ENCODE measurements at regions not wholly inside any gene's neighbourhood (a gene's known extent, or its start where the extent isn't known, plus 50 kb on each side); places are given as distances from the start of the nearest gene placed in this dataset.

DNA sequence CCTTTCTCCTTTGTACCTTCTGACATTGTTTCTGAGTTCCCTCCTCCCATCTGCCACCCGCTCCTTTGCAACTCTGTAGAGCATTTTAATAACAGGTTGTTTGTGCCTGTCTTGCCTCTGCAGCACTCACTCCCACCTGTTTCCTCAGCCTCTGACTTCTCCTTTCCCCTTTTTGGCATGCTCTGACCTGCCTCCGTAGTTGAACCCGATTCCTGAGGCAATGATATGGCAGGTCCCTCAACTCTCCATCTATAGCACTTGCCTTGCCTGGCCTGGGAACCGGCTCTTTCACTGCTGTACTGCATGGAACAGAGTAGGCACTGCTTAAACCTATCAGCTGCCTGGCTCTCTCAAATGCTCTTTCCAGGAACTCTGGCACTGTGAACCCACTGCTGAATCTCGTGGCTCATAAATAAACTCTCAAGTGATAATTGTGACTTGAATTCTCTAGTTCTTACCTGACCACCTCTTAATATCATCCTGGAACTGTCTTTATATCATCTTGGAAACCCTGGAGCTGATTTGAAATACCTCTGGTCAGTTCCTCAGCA, 50.3 kb downstream of the UTRN start:
- FAIRE-seq (no peak), DNase-seq (ENCODE audit: low spot score in 2 of 2) (no peak)

DNA sequence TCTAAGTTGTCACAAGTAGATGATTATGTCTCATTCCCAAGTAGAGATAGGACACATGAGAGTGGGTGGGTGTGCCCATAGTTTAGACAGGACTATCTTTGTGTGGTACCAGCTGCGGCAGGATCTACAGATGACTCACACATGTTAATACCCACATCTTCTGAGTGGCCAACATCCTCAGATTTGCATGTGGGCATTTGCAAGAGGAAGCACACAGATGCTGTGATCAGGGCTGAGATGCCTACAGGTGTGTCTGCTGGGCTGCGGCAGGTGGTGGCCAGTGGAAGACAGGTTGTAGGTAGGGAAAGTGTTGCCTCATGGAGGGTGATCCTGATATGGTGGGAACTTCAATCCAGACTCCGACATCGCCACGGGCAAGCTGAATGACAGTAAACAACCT, 50.8 kb downstream of the UTRN start:
- DNase-seq (ENCODE audit: low spot score in 2 of 2), result no peak
- FAIRE-seq, result no peak

DNA sequence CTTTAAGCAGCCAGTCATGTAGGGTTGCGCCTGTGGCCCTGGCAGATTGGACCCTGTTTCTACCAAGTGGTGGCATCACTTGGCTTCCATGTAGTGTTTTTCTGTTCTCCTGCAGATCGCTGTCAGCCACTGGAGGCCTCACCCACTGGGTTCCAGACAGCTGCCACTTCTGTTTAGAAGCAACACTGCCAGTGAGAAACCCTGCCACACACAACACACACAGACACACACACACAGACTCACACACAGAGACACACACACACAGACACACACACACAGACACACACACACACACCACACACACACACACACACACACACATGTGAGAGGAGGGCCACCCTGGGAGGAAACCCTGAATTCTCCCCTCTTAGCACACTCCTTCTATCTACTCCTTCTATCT, 51.8 kb downstream of the UTRN start:
- DNase-seq (ENCODE audit: low spot score in 2 of 2) (no peak), FAIRE-seq (no peak)

DNA sequence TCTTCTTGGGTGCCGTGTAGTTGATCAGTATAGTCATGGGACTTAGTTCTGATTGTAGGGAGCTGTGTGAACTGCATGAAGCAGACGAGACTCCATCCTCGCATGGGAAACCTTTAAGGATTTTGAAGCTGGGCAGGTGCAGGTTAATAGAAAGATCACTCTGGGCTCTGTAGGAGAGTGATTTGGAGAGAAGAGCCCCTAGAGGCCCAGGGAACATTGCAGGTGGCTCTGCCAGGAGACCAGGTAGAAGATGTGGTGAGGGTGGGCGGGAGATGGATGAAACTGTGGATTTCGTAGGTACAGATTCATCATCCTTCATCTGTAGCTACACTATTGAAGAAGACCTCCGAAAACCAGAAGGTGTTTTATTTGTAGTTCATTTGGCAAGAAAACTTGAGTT, 53.3 kb downstream of the UTRN start:
- DNase-seq (ENCODE audit: low spot score in 2 of 2) (no peak), FAIRE-seq (no peak)

DNA sequence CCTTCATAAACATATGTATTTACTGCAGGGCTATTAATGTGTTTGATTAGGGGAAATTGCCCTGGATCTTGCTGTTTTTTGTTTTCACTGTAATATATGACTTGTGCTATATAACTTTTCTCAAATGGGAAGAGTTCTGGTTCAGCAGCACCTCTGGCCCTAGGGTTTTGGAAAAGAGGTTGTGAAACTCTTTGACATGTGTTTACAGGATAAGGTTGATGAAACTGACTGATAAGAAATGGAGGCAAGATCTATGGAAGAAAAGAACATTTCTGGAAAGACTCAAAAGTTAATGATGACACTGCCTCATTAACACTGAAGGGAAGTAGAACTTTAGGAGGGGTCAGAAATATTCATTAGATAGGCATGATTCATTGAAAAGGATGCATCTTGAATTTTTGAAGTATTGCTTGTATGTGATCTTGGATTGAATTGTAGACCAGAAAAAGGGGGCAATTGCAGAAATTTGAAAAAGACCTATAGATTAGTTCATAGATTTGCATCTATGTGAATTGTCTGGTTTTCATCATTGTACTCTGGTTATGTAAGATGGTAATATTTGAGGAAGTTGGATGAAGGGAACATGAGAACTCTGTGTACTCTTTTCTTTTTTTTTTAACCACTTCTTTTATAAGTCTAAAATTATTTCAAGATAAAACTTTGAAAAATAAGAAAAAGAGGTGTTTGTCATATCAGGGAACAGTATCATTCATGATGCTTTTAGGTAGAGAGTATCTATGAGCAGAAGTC, 54.0 kb downstream of the UTRN start:
- FAIRE-seq, result no peak

DNA sequence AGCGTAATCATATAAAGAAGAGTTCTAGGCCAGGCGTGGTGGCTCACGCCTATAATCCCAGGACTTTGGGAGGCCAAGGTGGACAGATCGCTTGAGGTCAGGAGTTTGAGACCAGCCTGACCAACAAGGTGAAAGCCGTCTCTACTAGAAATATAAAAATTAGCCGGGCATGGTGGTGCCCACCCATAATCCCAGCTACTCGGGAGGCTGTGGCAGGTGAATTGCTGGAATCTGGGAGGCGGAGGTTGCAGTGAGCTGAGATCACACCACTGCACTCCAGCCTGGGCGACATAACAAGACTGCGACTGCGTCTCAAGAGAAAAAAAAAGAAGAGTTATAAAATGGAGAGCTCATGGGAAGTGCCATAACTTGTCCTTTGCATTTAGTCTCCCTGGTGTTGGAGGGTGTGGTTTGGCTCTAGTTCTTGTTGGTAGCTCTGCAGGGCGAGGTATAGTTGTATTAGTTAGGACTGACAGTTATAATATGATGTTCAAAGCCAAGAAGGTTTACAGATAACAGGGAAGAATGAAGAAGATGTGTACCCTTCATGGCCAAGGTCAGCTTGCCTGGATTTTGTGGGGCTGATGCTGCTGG, 54.8 kb downstream of the UTRN start:
- FAIRE-seq, result no peak
- DNase-seq (ENCODE audit: low spot score in 2 of 2), result no peak

More for the DNA sequence above, 54.0 kb downstream of the UTRN start:
- no peak for DNase-seq (ENCODE audit: low spot score in 2 of 2)

DNA sequence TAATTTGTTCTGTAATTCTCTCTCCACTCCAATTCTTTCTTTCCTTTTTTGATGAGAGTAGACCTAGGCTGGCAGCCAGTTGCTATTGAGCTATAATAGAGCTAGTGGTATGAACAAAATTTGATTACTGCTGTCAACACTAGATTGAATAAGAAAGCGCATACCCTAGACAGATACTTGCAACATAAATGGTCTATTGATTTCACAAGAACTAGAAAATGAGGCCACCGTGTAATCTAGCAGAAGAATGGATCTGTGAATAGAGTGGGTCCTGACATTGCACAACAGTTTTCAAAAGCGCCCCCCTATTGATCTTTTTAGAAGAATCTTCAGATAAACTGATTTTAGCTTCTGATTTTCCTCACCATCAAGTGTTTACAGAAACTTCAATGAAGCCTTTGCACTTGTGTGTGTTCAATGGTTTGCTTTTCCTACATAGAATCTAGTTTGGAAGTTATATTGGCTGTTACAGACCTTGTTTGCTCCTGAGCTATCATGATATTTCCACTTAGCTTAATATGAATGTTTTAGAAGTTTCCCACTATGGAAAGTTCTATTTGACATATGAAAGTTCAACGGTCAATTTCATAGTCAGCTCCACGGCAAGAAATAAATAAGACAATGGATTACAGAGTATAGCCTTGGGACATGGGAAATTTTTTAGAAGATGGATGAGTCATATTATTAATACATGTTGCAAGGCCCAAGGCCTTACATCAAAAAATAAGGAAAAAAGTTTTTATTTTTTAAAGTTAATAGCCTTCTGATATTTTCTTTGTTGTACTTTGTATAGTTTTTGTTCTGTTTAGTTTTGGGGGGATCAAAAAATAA, 55.6 kb downstream of the UTRN start:
- no peak for DNase-seq (ENCODE audit: low spot score in 2 of 2)
- FAIRE-seq, result no peak

DNA sequence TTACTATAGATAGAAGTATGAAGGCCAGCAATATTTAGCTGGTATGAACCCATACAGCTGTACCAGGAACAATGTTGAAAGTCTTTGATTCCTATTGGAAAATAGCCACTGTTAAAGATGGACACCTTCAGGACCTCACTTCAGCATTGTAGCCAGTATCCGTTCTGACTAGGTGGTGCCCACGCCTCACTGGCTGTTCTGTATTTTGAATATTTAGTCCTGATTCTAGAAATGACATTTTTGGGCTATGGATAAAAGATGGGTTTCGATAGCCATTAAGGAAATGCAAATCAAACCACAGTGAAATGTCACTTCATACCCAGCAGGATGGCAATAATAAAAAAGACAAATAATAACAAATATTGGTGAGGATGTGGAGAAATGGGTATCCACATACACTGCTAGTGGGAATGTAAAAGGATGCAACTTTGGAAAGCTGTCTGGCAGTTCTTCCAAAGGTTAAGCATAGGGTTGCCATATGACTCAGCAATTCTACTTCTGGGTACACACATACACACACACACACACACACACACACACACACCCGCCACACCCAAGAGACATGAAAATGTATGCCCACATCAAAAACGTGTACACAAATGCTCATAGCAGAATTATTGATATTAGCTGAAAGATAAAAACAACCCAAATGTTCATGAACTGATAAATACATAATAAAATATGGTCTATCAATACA, 56.8 kb downstream of the UTRN start:
- DNase-seq (ENCODE audit: low spot score in 2 of 2) (no peak), FAIRE-seq (no peak)

DNA sequence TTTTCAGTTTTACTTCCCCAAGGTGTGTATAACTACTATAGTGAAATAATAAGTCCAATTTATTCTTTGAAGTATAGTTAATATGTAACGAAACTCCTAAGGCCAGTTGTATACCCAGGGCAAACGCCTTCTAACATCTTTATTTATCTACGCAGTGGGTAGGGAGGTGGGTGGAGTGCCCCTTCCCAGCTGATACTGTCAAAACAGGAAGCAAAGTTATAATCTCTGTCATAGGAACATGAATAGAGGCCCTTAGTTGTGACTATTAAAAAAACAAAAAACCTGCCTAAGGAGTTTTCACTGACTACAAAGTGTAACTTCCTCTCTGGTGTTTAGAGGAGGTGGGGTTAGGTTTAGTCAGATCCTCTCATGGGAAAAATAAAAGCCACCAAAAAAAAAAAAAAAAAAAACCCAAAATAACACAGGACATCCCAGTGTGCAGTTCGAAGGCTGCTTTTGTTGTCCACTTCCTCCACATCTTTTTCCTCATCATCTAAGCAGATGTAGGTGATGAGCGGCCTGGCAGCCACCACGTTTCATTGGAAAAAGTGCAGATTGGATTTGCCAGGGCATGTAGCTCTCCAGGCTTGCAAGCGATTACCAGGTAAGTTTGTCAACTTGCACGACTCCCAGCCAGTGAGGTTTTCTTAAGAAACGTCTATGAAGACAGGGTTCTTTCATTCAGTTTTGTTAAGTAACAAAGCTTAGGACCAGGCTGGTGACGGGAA, 58.7 kb downstream of the UTRN start:
- no peak for DNase-seq (ENCODE audit: low spot score in 2 of 2)
- FAIRE-seq, result no peak

DNA sequence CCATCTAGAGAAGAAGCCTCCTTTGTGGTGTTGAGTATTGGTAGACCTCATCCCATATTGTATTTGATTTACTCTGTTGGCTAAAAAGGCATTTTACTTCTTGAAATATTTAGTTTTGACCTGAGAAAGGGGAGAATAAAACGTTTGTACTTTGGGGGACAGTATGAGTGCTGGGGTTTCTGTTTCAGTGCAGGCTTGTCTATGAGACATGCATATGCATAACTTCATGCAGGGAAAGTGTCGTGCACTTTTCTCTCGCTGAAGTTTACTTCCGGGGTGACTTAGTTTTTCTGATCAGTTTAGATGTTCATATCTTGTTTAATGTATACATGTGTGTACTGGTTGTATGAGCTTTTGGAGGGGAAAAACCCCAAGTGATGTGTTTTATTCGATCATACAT, 59.5 kb downstream of the UTRN start:
- FAIRE-seq (no peak), DNase-seq (ENCODE audit: low spot score in 2 of 2) (no peak)

DNA sequence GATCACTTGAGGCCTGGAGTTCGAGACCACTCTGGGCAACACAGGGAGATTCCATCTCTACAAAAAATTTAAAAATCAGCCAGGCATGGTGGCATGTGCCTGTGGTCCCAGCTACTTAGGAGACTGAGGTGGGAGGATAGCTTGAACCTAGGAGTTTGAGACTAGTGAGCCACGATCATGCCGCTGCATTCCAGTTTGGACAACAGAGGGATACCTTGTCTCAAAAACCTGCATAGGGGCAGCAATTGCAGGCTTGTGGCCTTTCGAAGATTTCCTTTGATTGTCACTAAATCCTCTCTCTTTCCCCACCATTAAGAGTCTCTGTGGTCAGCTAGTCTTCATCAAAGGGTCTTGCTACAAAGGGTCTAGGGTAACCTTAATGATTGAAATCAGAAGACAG, 60.3 kb downstream of the UTRN start:
- no peak for DNase-seq (ENCODE audit: low spot score in 2 of 2)
- FAIRE-seq, result no peak

DNA sequence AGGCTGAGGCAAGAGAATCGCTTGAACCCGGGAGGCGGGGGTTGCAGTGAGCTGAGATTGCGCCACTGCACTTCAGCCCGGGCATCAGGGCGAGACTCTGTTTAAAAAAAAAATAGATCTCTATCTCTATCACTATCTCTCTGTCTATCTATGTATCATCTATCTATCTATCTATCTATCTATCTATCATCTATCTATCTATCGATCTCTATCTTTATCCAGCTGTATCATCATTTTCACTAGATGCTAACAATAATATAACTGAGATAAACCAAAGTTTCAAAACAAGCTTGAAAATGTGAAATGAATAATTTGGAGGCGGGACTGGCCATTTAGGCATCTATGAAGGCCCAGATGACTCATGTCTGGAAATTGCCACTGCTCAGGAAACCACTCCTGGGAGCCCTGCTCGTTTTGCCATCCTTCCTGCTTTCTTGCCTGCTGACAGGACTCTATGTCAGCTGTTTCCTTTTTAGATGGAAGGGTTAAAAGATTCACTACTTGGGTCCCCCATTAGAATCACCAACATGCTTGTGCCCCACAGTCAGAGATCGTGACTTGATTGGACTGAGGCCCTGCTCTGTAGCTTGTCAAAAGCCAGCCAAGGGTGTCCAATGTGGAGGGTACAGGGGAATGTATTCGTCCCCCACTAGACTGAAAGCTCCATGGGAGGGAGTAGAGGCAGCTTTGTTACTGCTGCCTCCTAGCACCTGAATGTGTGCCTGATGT, 61.7 kb downstream of the UTRN start:
- DNase-seq (ENCODE audit: low spot score in 2 of 2) (no peak), FAIRE-seq (no peak)

DNA sequence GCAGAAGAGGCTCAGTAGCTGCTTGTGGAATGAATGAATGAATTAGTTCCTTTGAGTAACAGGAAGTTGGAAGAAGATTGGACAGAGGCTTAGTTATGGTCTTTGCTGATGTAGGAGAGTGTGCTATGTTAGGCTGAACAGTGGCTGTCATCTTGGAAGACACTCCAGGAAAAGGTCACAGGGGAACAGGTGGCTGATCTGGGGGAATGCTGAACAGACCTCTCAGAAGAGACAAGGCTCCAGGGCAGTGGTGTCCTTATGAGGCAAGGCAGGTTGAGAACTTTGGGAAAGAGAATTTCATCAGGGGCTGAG, 62.3 kb downstream of the UTRN start:
- DNase-seq (ENCODE audit: low spot score in 2 of 2) (no peak), FAIRE-seq (no peak)

DNA sequence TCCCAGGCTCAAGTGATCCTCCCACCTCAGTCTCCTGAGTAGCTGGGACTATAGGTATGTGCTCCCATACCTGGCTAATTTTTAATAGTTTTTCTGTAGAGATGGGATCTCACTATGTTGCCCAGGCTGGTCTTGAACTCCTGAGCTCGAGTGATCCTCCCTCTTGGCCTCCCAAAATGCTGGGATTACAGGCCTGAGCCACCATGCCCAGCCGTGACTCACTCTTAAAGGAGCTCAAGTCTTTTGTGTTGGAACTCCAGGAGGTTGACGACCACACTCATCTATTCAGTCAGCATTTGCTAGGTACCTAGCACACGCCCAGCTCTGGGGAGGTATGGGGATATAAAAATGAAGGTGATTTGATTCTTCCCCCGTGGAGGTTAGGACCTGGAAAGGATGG, 62.8 kb downstream of the UTRN start:
- FAIRE-seq (no peak), DNase-seq (ENCODE audit: low spot score in 2 of 2) (no peak)

DNA sequence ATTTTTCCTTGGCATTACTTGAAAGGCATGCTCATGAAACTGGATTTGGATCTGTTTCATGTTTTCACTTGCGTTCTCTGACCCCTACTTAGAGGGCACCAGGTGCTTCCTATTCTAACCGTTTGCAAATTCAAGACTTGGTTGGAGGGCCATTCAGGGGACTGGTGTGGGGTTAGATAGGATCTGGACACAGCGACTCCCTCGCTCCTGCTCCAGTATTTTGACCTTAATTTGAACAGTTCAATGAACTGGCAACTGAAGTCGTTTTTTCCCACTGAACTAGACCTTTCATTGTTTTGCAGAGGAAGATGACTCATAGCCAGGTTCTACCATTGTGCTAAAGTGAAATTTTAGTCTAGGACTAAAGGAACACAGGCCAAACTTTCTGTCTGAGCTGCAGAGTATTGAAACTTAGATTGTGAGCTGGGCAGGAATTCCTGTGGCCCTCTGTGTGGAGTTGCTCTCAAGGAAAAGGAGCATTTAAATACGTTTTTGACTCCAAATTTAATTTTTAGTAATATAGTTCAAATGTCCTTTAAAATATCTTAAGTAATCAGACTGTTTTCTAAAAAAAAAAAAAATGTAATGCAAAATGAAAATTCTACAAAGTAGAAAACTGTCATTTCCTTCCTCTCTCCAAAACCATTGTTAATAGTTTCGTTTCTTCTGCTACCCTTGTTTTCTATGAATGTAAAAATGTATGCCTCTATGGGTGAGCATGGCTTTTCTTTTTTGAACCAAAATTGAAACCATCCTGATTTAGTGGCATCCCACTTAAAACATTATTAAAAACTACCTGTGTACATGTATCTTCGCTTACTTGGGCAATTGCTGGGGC, 64.8 kb downstream of the UTRN start:
- DNase-seq (ENCODE audit: low spot score in 2 of 2) (no peak), FAIRE-seq (no peak)

DNA sequence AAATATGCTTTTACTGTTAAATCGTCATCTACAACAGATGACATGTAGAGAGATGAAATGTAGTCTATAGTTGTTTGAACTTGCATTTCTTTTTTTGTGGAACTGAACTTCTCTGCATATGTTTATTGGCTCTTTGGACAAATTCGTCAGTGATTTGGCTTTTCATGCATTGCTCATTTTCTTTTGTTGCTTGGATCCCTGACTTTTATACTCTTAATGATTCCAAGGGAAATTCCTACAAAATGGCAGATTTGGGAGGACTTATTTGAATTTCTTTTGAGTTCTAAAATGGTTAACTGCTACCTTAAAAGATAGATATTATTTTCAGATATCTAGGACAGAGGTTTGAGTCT, 65.4 kb downstream of the UTRN start:
- FAIRE-seq (no peak), DNase-seq (ENCODE audit: low spot score in 2 of 2) (no peak)

DNA sequence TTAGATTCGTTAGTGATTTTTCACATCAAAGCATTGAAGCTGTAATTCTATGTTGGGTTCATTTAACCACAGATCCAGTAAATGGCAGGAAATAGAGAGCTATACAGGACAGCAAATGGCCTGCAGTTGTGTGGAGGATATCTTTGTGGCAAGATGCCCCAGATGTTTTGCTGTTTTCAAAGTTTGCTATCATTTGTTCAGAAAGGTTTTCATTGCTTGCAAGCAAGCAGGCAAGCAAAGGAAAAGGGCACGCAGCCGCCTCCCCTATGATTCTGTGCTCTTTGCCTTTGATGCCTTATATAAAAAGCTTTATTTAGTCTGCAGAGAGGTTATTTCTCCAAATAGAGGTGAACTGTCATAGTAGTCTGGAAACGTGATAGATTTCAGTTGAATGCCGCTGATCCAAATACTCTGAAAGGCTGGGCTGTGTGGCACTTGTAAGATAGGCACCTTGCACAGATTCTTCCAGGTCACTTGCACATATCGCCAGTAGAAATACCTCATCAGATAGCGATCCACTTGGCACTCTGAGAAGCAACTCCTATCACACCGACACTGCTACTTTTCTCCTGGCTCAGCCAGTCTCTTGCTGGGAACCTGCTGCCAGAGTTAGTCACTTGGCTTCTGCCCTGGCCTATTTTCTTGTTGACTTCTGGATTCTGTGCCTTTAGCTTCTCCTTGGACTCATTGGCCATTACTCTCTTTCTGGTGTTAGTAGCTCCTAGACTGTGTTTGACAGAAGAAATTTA, 66.4 kb downstream of the UTRN start:
- no peak for FAIRE-seq
- DNase-seq (ENCODE audit: low spot score in 2 of 2), result no peak

DNA sequence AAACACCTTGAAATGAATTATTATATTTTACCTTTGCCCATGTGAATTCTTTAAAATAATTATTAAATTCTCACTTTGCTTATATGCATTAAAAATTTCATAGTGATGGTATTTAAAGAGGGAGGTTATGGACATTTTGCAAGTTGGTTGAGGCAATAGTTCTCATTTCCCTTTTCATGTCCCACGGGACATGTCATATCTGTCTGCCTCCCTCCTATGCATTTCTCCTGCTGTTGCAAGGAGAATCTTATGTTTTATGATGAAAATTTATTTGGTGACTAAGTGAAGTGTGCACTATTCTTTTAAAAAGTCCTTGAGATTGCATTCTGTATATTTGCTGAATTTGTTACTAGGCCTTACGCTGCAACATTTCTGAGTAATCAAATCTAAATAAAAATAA, 67.2 kb downstream of the UTRN start:
- DNase-seq (ENCODE audit: low spot score in 2 of 2), result no peak
- FAIRE-seq, result no peak
